Activated T-helper 17 cell treated with anti-CD3 and anti-CD28 coated beads, Interleukin-2, amount 50 U/mL, for 72 hours (primary cell): ENCODE measurements at regions not wholly inside any gene's neighbourhood (a gene's known extent, or its start where the extent isn't known, plus 50 kb on each side); places are given as distances from the start of the nearest gene placed in this dataset.

Experiments
- ATAC-seq: fragments of 150-1000 bp; cut with Tn5 transposase; replicated peaks from 2 replicates; pipeline ENCODE4 v1.10.0; 2021; ENCODE audit warnings: mild to moderate bottlenecking, moderate library complexity
- H3K27ac Mint-ChIP-seq: one replicate; pipeline ENCODE4 v1.8.0; 2022; ENCODE audit warnings: mixed read lengths
- H3K27me3 Mint-ChIP-seq: one replicate; pipeline ENCODE4 v1.8.0; 2022; ENCODE audit warnings: mixed read lengths
- H3K36me3 Mint-ChIP-seq: one replicate; pipeline ENCODE4 v1.8.0; 2022; ENCODE audit warnings: low read depth, mild to moderate bottlenecking, mixed read lengths
- H3K4me1 Mint-ChIP-seq: one replicate; pipeline ENCODE4 v1.8.0; 2022; ENCODE audit warnings: mixed read lengths
- H3K4me3 Mint-ChIP-seq: one replicate; pipeline ENCODE4 v1.8.0; 2022; ENCODE audit warnings: mild to moderate bottlenecking, mixed read lengths
- H3K9me3 Mint-ChIP-seq: one replicate; pipeline ENCODE4 v1.8.0; 2022; ENCODE audit warnings: mixed read lengths

GRCh38 chr12:84247931-84248330 lies 664.7 kb downstream of the SLC6A15 start:
- no peaks in the 10 kb centered on the region for H3K36me3 Mint-ChIP-seq
- no peaks in the 10 kb centered on the region for H3K4me1 Mint-ChIP-seq
- no peak overlapping the region for H3K27ac Mint-ChIP-seq
- H3K9me3 Mint-ChIP-seq = no peaks in the 10 kb centered on the region
- H3K4me3 Mint-ChIP-seq = no peak overlapping the region
- no peak for ATAC-seq
- no peaks in the 10 kb centered on the region for H3K27me3 Mint-ChIP-seq

GRCh38 chr12:84243686-84244085 lies 668.9 kb downstream of the SLC6A15 start:
- Mint-ChIP-seq H3K9me3 (no peaks in the 10 kb centered on the region), H3K27me3 (no peaks in the 10 kb centered on the region), H3K36me3 (no peaks in the 10 kb centered on the region), H3K4me3 (no peak overlapping the region), H3K27ac (no peak overlapping the region), H3K4me1 (no peaks in the 10 kb centered on the region)
- ATAC-seq = no peak

GRCh38 chr12:84222841-84223240 lies 689.8 kb downstream of the SLC6A15 start:
- peaks cover 4% of the 10 kb centered on the region for H3K9me3 Mint-ChIP-seq

GRCh38 chr12:84218406-84218805 lies 694.2 kb downstream of the SLC6A15 start:
- Mint-ChIP-seq H3K27me3 (no peaks in the 10 kb centered on the region), H3K27ac (no peak overlapping the region), H3K4me1 (no peaks in the 10 kb centered on the region), H3K36me3 (no peaks in the 10 kb centered on the region), H3K4me3 (no peak overlapping the region), H3K9me3 (peaks cover 8% of the 10 kb centered on the region)
- no peak for ATAC-seq

More at GRCh38 chr12:84222841-84223240, 689.8 kb downstream of the SLC6A15 start:
- Mint-ChIP-seq H3K4me1 (no peaks in the 10 kb centered on the region), H3K36me3 (no peaks in the 10 kb centered on the region), H3K27ac (no peak overlapping the region), H3K4me3 (no peak overlapping the region), H3K27me3 (no peaks in the 10 kb centered on the region)
- no peak for ATAC-seq

- Mint-ChIP-seq H3K4me3 (no peak overlapping the region), H3K27me3 (no peaks in the 10 kb centered on the region), H3K4me1 (no peaks in the 10 kb centered on the region), H3K27ac (no peak overlapping the region), H3K9me3 (peaks cover 10% of the 10 kb centered on the region), H3K36me3 (no peaks in the 10 kb centered on the region)
- ATAC-seq = no peak
These were observed 710.6 kb downstream of the SLC6A15 start for GRCh38 chr12:84201976-84202375.

- H3K27me3 Mint-ChIP-seq = no peaks in the 10 kb centered on the region
- no peak for ATAC-seq
- no peaks in the 10 kb centered on the region for H3K4me1 Mint-ChIP-seq
- no peaks in the 10 kb centered on the region for H3K36me3 Mint-ChIP-seq
- H3K9me3 Mint-ChIP-seq = peaks cover 14% of the 10 kb centered on the region
- H3K4me3 Mint-ChIP-seq = no peak overlapping the region
- H3K27ac Mint-ChIP-seq = no peak overlapping the region
These were observed 714.2 kb downstream of the SLC6A15 start for GRCh38 chr12:84198294-84198946.

GRCh38 chr12:84191779-84192178 lies 720.8 kb downstream of the SLC6A15 start:
- Mint-ChIP-seq H3K9me3 (peaks cover 18% of the 10 kb centered on the region), H3K27ac (no peak overlapping the region), H3K27me3 (no peaks in the 10 kb centered on the region), H3K4me1 (no peaks in the 10 kb centered on the region), H3K36me3 (no peaks in the 10 kb centered on the region), H3K4me3 (no peak overlapping the region)
- no peak for ATAC-seq

- H3K9me3 Mint-ChIP-seq = peaks cover 7% of the 10 kb centered on the region
- no peaks in the 10 kb centered on the region for H3K36me3 Mint-ChIP-seq
- no peak overlapping the region for H3K4me3 Mint-ChIP-seq
- ATAC-seq = no peak
- no peaks in the 10 kb centered on the region for H3K27me3 Mint-ChIP-seq
- no peaks in the 10 kb centered on the region for H3K4me1 Mint-ChIP-seq
- H3K27ac Mint-ChIP-seq = no peak overlapping the region
These were observed 726.2 kb downstream of the SLC6A15 start for GRCh38 chr12:84186433-84186832.

- Mint-ChIP-seq H3K36me3 (no peaks in the 10 kb centered on the region), H3K9me3 (no peaks in the 10 kb centered on the region), H3K27ac (no peak overlapping the region), H3K27me3 (no peaks in the 10 kb centered on the region), H3K4me1 (no peaks in the 10 kb centered on the region), H3K4me3 (no peak overlapping the region)
- ATAC-seq = no peak
These were observed 729.0 kb downstream of the SLC6A15 start for GRCh38 chr12:84183576-84183975.

- ATAC-seq = no peak
- Mint-ChIP-seq H3K9me3 (no peaks in the 10 kb centered on the region), H3K27me3 (no peaks in the 10 kb centered on the region), H3K4me1 (no peaks in the 10 kb centered on the region), H3K4me3 (no peak overlapping the region), H3K27ac (no peak overlapping the region), H3K36me3 (no peaks in the 10 kb centered on the region)
These were observed 738.5 kb downstream of the SLC6A15 start for GRCh38 chr12:84174115-84174514.

- no peak overlapping the region for H3K4me3 Mint-ChIP-seq
- no peaks in the 10 kb centered on the region for H3K36me3 Mint-ChIP-seq
- H3K27me3 Mint-ChIP-seq = no peaks in the 10 kb centered on the region
- no peak overlapping the region for H3K27ac Mint-ChIP-seq
- no peaks in the 10 kb centered on the region for H3K9me3 Mint-ChIP-seq
- no peaks in the 10 kb centered on the region for H3K4me1 Mint-ChIP-seq
- ATAC-seq = no peak
These were observed 739.7 kb downstream of the SLC6A15 start for GRCh38 chr12:84172823-84173424.

GRCh38 chr12:84166812-84167211 lies 745.8 kb downstream of the SLC6A15 start:
- no peaks in the 10 kb centered on the region for H3K36me3 Mint-ChIP-seq
- no peaks in the 10 kb centered on the region for H3K4me1 Mint-ChIP-seq
- no peaks in the 10 kb centered on the region for H3K27me3 Mint-ChIP-seq
- ATAC-seq = no peak
- no peak overlapping the region for H3K4me3 Mint-ChIP-seq
- no peak overlapping the region for H3K27ac Mint-ChIP-seq
- peaks cover 4% of the 10 kb centered on the region for H3K9me3 Mint-ChIP-seq

- Mint-ChIP-seq H3K4me1 (no peaks in the 10 kb centered on the region), H3K36me3 (no peaks in the 10 kb centered on the region), H3K4me3 (no peak overlapping the region), H3K27me3 (no peaks in the 10 kb centered on the region), H3K9me3 (peaks cover 4% of the 10 kb centered on the region), H3K27ac (no peak overlapping the region)
- ATAC-seq = no peak
These were observed 746.5 kb downstream of the SLC6A15 start for GRCh38 chr12:84165998-84166571.

- no peak overlapping the region for H3K27ac Mint-ChIP-seq
- no peaks in the 10 kb centered on the region for H3K27me3 Mint-ChIP-seq
- H3K9me3 Mint-ChIP-seq = no peaks in the 10 kb centered on the region
- no peak for ATAC-seq
- H3K4me3 Mint-ChIP-seq = no peak overlapping the region
- no peaks in the 10 kb centered on the region for H3K36me3 Mint-ChIP-seq
- H3K4me1 Mint-ChIP-seq = no peaks in the 10 kb centered on the region
These were observed 751.3 kb downstream of the SLC6A15 start for GRCh38 chr12:84161296-84161695.

GRCh38 chr12:84159260-84159659 lies 753.3 kb downstream of the SLC6A15 start:
- no peak for ATAC-seq
- no peaks in the 10 kb centered on the region for H3K4me1 Mint-ChIP-seq
- no peak overlapping the region for H3K4me3 Mint-ChIP-seq
- no peaks in the 10 kb centered on the region for H3K9me3 Mint-ChIP-seq
- no peak overlapping the region for H3K27ac Mint-ChIP-seq
- H3K27me3 Mint-ChIP-seq = no peaks in the 10 kb centered on the region
- H3K36me3 Mint-ChIP-seq = no peaks in the 10 kb centered on the region
